ENCODE measurements at regions not wholly inside any gene's neighbourhood (a gene's known extent, or its start where the extent isn't known, plus 50 kb on each side); places are given as distances from the start of the nearest gene placed in this dataset.

DNA sequence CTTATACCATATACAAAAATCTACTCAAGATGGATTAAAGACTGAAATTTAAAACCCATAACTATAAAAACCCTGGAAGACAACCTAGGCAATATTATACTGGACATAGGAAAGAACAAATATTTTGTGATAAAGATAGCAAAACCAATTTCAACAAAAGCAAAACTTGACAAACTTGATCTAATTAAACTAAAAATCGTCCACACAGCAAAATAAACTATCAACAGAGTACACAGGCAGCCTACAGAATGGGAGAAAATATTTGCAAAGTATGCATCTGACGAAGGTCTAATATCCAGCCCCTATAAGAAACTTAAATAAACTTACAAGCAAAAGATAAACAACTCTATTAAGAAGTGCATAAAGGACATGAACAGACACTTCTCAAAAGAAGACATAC is 240.1 kb downstream of the HGF start:
- DNase-seq (ENCODE audit: low read depth in 3 of 3) = no peak

DNA sequence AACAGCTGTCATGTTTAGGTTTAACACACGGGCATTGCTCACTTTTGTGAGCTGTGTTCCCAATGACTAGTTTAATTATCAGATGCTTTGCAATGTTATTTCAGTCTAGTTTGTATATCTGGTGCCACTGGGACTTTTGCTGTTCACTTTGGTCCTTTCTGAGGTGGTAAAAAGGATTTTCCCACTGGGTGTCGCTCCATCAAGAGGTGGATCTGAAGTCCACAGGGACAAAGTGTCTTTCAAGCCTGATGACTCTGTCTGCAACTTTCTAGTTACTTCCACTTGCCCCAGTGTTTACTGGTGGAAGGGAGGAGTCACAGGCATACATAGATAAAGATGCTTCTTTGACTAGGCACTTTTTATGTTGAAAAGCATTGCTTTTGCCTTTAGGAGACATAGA is 242.2 kb downstream of the HGF start:
- DNase-seq (ENCODE audit: low read depth in 3 of 3) = no peak

DNA sequence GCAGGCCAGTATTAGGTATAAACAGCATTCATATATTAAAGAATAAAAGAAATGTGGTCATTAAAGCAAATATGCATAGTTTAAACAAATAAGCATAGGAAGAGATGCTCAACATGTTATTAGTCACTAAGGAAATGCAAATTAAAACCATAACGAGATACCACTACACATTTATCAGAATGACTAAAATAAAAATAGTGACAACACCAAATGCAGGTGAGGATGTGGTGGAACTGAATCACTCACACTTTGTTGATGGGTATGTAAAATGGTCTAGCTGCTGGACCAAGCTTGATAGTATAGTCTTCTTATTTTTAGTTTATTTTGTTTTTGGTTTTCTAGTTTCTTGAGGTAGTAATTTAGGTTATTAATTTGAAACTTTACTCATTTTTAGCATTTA is 242.9 kb downstream of the HGF start:
- no peak for DNase-seq (ENCODE audit: low read depth in 3 of 3)

DNA sequence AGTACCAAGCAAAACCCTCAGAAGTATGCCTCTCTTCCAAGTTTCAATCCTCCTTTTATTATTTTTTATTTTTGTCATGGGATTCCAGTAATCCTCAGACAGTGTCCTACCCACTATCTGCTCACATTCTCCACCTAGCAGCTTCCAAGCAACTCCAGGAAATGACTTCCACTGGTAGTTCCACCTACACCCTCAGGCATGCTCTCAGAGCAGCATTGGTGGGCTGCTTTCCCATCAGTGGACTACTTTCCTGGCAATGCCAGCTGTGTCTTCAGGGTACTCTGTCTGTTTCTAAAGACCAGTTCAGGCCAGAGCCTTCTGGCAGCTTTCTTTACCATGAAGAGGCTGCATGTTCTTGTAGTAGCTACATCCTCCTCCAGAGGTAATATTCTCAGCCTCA is 244.0 kb downstream of the HGF start:
- no peak for DNase-seq (ENCODE audit: low read depth in 3 of 3)

DNA sequence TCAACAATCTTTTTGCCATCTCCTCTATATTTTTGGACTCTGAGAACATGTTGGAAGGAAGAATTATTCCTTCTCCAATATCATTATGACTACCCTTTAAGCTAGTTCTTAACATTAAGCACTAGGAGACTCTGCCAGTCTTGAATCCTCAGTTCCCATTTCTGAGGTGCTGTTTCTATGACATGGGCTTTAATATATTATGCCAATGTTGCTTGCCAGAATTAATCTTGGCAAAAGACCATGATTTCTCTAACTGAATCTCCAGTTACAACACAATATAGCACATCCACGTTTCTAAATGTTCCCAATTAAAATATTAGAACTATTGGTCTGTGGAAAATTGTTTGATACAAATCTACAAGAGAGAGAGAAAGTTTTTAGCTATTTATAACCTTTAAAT is 250.0 kb downstream of the HGF start:
- DNase-seq (ENCODE audit: low read depth in 3 of 3) = no peak

DNA sequence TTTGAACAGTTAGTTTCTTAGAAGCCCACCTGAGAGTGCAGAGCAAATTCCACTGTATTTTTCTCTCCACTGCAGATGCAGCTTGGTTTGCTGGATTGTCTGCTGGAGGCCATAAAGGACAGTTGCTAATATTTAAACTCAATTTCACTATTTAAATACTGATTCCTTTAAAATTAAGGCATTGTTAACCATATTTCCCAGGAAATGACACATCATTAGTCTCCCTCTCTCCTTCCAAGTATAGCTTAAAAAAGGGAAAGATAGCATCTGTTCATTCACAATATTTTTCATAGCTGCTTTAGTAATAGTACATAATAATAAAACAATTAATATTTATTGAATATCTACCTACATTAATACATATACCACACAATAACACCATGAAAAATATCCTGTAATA is 252.9 kb downstream of the HGF start:
- no peak for DNase-seq (ENCODE audit: low read depth in 3 of 3)

DNA sequence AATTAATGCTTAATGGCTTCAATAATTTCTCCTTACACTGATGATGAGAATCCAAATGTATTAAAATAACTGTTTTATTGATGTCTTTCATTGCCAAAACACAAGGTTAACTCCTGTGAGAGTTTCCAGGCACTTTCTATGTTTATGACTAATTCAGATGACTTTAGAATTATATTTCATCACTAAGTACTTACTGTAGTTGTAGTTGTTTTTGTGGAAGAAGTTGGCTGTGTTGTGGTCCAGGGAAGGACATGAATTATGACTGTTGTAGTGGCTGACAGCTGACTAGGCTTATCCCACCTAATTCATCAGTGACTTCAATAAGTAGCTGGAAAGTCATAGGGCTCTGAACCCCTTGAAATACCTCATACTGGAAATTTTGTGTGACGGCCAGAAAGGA is 254.8 kb downstream of the HGF start:
- no peak for DNase-seq (ENCODE audit: low read depth in 3 of 3)

DNA sequence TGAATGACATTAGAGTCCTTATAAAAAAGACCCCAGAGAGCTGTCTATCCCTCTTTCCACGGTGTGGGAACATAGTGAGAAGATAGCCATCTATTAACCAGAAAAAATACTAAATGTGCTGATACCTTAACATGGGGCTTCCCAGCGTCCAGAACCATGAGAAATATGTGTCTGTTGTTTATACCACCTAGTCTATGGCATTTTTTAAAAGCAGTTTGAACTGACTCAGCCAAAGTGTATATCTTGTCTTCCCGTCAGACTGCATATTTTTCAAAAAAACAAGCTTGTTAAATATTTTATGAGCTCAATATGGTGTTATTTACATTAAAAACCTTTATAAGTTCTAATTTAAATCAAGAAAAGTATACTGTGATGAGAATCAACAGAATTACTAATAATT is 255.3 kb downstream of the HGF start:
- no peak for DNase-seq (ENCODE audit: low read depth in 3 of 3)

DNA sequence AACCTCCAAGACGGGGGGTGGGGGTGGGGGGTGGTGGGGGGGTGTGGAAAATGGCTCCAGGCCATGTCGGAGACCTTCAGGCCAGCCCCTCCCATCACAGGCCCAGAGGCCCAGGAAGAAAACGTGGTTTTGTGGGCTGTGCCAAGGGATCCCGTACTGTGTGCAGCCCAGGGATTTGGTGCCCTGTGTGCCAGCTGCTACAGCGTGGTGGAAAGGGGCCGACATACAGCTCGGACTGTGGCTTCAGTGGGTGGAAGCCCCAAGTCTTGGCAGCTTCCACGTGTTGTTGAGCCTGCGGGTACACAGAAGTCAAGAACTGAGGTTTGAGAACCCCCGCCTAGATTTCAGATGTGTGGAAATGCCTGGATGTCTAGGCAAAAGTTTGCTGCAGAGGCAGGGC is 259.7 kb downstream of the HGF start:
- DNase-seq (ENCODE audit: low read depth in 3 of 3) = no peak

DNA sequence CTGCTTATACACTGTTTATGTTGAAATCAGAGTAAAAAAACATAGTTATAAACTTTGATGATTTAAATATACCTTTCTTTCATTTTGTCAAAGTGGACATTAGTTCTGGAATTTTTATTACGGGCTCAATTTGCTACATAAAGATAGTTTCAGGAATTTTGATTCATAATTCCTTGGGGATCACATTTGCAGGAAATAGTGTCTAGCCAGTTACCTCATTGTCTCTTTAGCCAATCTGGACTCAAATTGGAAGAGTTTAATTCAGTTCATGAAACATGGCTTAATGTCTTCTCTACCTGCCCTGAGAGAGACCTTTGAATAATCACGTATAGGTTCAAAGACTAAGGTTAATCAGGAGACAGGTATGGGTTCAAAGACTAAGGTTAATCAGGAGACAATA is 262.6 kb downstream of the HGF start:
- no peak for DNase-seq (ENCODE audit: low read depth in 3 of 3)

DNA sequence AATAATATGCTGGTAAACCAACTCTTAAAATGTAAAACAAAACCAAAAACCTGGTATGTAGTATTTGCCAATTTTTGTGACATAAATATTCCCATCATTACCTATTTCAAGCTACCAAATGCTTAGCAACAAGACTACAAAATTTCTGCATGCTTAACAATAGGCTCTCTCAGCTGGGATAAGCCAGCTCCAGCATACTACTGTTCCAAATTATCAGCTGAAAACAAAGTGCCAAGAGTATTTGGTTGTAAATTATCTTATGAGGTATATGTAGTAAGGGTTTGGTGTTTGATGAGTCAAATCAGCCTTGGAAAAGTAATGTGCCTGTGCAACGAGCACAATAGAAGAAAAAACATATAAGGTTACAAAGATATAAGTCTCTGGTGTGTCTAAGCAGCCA is 263.2 kb downstream of the HGF start:
- DNase-seq (ENCODE audit: low read depth in 3 of 3) = no peak

DNA sequence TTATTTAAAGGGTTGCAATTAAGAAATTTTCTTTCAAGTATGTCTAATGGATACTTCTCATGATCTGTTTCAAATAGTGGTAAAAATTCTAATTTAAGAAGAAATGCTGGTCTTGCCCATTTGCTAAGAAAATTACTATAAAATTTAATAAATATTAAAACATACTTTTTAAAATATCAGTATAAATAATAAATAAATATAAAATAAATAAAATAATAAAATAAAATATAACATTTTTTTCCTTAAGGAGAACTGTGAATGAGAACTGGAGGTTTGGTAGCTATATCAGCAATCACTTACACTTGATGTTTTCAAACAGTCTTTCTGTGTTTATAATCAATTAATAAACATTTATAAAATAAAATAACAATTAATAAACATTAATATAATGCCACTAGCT is 266.1 kb downstream of the HGF start:
- DNase-seq (ENCODE audit: low read depth in 3 of 3) = no peak

DNA sequence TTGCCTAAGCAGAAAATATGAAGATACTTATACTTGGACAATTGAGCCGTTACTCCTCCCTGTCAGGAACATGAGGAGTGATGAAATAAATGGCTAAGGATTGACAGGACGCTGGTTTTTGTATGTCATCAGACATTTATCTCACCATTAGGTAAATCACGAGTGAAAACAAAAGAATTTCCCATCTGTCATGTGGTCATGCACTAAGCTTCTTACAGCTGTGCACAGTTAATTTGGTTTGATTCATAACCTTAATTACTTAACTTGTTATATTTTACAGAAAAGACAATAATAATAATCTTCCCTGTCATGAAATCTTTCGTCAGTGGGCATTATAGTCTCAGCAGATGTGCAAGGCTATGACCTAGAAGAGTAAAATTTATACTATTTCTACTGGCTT is 266.5 kb downstream of the HGF start:
- no peak for DNase-seq (ENCODE audit: low read depth in 3 of 3)

DNA sequence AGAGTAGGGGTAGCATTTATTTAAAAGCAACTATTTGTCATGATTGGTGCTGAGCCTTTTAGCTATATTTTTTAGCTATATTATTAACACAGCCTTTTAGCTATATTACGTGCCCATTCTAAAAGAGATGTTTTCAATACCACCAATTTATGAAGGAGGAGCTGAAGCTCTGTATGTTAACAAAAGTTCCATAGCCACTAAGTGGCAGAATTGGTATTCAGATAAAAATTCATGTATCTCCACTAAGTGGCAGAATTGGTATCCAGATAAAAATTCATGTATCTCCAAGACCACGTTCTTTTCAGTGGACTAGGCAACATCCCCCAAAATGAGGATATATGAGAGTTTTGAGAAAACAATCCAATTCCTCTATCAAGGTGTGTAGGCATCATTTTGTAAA is 268.6 kb downstream of the HGF start:
- DNase-seq (ENCODE audit: low read depth in 3 of 3) = no peak

DNA sequence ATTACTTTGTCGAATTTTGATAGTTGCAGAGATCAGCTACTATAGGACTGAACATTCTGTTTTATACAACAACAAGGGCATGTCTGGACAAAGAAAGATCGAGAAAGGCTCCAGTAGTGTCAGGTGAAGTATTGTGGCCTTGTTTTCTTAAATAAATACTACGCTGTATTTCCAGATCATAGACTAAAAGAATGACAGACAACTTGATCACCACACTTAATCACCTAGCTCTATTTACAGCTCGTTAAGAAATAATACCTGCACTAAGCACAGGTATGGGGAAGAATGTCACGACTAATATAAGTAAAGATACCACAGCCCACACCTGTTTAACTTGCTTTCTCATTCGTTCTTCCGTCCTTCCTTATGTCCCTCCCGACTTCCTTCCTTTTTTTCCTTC is 269.2 kb downstream of the HGF start:
- no peak for DNase-seq (ENCODE audit: low read depth in 3 of 3)

DNA sequence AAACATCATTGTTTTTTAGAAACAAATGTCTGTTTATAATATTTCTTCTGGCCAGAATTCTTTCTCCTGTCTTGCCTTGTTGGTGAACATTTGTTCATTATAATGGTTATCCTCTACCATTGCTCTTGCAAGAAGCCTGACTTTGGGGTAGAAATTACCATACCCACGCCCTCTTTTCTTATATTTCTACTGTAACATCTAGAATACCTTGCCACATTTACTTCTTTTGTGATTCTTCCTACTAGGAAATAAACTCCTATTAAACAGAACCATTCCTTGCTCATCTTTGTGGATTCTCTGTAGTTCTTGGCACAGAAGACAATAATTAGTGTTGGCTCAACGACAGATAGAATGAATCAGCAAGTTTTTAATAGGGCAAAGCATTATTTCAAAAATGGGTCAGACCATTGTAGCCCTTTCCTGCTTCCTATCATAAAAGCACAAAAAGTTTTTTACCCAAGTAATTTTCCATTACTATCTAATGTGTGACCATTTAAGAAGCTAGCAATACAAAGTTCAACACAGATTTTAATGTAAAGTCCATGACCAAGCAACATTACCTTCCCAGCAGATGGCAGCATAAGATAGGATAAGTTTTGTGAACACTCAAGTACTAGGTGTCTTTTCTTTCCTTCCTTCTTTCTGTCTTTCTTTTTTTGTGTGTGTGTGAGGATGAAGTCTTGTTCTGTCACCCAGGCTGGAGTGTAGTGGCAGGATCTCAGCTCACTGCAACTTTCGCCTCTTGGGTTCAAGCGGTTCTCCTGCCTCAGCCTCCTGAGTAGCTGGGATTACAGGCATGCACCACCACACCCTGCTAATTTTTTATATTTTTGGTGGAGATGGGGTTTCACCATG is 270.4 kb downstream of the HGF start:
- no peak for DNase-seq (ENCODE audit: low read depth in 3 of 3)

DNA sequence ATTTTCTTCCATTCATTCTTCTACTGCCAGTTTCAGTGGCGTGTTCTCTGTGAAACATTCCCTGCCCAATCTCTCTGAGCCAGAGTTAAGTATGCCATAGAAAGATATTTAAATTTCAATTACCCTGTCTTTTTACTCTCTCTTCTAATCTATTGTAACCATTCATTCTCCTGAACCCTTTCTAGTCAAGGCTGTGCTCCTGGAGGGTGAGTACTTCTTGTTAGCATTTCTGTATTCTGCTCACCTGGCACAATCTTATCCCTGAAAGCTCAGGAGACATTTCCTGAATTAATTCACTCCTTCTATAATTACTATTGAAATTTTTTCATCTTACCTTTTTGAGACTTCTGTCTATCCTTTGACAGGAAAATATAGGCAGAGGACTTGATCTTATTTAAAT is 271.7 kb downstream of the HGF start:
- no peak for DNase-seq (ENCODE audit: low read depth in 3 of 3)

DNA sequence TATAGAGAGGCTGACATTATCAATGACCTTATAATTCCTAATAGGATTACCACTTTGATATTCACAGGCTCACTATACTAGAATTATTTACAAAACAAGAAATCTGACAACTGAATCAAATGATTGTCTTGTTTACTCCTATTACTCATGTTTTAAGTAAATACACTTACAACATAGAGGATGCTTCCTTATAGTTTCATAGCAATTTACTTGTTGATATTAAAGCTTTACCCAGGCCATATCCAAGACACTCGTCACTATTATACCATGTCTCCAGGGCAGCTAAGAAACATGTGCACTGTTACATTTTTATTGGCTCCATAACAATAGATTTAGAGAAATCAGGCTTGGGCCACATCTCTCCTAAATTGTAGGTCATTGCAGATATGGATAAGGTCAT is 276.9 kb downstream of the HGF start:
- no peak for DNase-seq (ENCODE audit: low read depth in 3 of 3)

DNA sequence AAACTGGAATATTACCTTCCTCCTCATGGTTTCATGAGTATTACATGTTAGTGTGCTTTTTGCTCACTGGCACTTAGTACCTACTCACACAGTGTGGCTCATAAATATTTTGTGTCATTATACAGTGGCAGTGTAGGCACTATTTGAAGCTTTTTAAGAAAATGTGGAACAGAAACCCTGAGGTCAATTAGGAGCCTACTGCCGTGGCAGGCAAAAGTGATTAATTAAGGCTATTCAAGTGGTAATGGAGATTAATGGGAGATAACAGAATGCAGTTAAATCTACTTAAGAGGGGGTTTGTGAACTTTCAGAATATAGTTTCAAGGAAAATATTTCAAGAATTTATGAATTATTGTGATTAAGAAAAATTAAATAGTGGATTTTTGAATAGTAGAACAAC is 277.6 kb downstream of the HGF start:
- DNase-seq (ENCODE audit: low read depth in 3 of 3) = no peak

DNA sequence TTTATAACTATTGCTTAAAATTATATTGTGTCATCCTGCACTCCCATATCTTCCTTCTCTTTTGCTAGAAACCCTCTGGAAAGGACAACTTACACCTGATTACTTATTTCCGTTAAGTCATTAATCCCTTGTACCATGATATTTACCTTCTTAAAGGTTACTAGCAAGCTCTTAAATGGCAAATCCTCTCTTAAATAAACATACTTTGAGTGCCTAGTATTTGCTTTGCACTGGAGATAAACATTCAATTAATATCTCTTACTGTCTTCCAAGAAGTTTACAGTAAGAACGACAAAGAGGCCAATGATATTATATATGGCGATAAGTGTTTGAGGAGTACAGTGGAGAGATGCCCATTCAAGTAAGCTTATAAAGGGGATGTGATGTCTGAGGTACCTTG is 278.3 kb downstream of the HGF start:
- DNase-seq (ENCODE audit: low read depth in 3 of 3) = no peak

DNA sequence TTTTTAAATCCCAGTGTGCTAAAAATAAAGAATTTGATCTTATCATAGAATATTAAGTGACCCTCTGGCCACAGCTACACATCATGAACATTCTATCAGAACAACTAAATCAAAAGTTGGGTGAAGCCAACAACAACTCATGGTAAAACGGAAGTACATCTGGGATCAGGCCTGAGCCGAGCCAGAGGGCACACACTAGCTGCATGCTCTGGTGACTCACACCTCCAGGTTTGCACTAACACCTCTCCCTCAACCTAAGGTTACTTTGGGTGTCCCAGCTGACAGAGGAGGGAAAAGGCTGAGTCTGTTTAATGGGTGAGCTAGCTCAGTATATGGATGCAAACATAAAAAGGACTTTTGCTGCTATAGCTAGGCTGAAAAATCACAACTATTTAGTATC is 281.6 kb downstream of the HGF start:
- no peak for DNase-seq (ENCODE audit: low read depth in 3 of 3)

DNA sequence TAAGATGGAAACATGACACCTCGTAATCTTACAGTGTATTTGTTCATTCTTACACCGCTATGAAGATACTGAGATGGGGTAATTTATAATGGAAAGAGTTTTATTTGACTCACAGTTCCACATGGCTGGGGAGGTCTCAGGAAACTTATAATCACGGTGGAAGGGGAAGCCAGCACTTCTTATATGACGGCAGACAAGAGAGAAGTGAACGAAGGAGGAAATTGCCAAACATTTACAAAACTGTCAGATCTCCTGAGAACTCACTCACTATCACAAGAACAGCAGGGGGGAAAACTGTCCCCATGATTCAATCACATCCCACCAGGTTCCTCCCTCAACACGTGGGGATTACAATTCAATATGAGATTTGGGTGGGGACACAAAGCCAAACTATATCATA is 282.3 kb downstream of the HGF start:
- no peak for DNase-seq (ENCODE audit: low read depth in 3 of 3)

DNA sequence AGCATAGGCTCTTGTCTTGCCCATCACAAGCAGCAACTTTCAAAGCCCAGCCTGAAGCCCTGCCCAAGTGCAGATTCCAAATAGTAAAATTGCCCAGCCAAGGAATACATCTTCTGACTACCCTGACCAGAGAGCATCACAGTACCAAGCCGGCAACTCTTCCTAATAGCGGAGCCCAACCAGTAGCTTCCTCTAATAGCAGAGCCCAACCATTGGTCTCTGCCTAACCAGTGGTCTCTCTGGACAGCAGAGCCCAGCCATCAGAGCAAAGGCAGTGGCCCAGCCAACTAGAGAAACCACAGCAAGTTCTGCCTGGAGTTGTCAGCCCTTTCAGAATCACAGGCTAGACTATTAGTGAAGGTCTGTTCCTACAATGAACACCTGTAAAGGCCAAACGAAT is 285.6 kb downstream of the HGF start:
- no peak for DNase-seq (ENCODE audit: low read depth in 3 of 3)

DNA sequence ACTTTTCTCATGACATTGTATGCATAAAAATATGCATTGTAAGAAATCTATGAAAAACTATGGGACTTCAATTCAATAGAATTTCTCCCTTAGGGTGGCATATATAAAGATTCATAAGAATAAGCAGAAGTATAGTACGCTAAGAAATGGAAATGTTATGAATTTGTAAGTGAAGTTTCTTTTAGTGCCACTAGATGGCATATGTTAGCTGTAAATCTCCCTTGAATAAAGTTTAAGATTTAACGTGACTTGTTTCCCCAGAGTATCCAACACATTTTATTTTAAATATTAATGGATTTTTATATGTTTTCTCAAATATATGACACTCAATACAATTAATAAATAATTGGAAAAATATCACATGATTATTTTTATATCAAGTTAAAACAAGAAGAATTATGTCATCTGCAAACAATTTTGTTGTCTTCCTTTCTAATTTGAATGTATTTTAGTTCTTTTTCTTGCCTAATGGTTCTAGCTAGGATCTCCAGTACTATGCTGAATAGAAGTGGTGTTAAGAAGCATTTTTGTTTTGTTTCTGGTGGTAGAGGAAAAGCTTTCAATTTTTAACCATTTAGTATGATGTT is 287.2 kb downstream of the HGF start:
- no peak for DNase-seq (ENCODE audit: low read depth in 3 of 3)
